Adrenal gland (tissue), 5 donors: ENCODE measurements at regions not wholly inside any gene's neighbourhood (a gene's known extent, or its start where the extent isn't known, plus 50 kb on each side); places are given as distances from the start of the nearest gene placed in this dataset.

ENCODE experiments used
- POLR2A ChIP-seq, 2 donors: fragments of 450-650 bp; IDR thresholded peaks; one replicate each; pipeline ENCODE4 v1.6.1; 2017; ENCODE audit warnings: antibody characterized with exemption in 2 of 2, mild to moderate bottlenecking in 2 of 2, moderate library complexity in 1 of 2
- TF ChIP-seq, protein P1 (sequence below), 6 experiments: fragments of 450-650 bp in 4 of 6; fragments of 200-600 bp in 2 of 6; sonication (generic) in 1 of 6; IDR thresholded peaks; 1 replicate in 5 of 6; 2 replicates in 1 of 6; pipeline versions ENCODE4 v1.5.1 to v1.8.0; 2016 to 2021; ENCODE audit warnings: antibody characterized with exemption in 6 of 6, mild to moderate bottlenecking in 2 of 6, moderate library complexity in 1 of 6
- donor health status: DM: no; HTN: no; CAD: no.

DNA sequence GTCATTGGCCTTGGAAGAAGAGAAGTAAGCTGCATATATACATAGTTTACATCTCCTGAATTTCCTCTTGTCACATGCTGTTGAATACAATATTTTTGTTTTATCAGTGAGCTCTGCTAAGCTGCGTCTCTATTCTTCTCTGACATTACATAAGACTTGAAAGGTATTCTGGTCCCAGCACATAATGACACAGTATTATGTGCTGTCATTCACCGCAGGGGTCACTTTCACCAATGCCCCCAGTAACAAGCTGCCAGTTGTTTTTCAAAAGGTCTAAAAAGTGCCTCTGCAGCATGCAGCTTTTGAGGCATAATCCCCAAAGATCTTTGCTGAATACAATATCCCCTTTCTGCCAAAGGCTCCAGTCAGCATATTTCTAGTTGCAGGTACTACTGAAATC, 349.0 kb upstream of the FAM174A start:
- TF ChIP-seq, protein P1, sequence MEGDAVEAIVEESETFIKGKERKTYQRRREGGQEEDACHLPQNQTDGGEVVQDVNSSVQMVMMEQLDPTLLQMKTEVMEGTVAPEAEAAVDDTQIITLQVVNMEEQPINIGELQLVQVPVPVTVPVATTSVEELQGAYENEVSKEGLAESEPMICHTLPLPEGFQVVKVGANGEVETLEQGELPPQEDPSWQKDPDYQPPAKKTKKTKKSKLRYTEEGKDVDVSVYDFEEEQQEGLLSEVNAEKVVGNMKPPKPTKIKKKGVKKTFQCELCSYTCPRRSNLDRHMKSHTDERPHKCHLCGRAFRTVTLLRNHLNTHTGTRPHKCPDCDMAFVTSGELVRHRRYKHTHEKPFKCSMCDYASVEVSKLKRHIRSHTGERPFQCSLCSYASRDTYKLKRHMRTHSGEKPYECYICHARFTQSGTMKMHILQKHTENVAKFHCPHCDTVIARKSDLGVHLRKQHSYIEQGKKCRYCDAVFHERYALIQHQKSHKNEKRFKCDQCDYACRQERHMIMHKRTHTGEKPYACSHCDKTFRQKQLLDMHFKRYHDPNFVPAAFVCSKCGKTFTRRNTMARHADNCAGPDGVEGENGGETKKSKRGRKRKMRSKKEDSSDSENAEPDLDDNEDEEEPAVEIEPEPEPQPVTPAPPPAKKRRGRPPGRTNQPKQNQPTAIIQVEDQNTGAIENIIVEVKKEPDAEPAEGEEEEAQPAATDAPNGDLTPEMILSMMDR (IDR thresholded peaks at IDR 0.05) = no peak
- no peak for TF ChIP-seq POLR2A (IDR thresholded peaks at IDR 0.05)
